ENCODE measurements at regions not wholly inside any gene's neighbourhood (a gene's known extent, or its start where the extent isn't known, plus 50 kb on each side); places are given as distances from the start of the nearest gene placed in this dataset.
"Not testable (repeated sequence)": the region's sequence is repeated elsewhere in the genome, so short reads cannot be mapped to it uniquely, and the experiment has no call there.

DNA sequence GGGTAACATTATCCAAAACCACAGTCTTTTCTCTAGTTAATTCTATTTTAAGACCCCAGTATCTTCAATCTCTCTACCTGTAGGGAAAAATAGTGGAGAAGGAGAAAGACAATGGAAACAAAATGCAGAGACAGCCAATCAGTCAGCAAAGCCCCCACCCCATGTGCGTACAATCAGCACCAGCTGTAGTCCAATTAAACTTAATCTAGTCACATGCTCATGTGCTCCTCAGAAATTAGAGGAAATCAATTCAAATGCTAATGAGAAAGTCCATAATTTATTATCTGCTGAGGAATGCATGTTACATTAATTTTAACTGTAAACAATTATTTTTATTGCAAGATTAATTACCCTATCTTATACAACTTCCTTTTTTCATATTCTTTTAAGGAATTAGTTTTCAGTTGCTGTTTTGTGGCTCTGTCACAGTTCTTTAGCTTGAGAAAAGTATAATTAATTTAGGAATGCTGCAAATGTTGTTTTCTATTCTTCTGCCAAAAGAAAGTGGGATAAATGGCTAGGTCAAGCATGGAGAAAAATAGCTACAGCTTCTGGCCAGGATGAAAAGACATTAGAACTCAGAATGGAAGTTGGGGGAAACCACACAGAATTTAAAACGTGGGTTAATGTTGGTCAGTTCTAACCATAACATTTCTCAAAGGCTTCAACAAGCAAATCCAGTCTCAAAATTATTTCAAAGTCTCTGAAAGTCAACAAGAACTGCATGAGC lies 232.4 kb upstream of the HNRNPA3 start:
- no peak for DNase-seq

DNA sequence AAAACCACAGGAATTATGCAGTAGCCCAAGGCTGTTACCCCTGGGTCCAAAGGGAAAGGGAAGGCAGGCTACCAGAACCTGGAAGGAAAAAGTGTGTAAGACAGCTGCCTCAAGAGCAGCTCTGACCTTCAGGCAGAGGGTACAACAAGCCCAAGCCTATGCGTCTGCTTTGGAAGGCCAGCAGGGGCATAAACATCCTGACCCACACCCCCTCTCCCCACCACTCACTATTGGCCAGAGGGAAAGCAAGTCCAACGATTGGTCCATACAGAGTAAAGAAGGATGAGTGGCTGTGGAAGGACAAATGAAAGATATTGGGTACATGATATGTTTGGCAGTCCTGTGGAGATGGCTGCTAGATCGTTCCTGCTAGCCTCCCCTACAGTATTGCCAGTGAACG lies 227.6 kb upstream of the HNRNPA3 start:
- DNase-seq = no peak

DNA sequence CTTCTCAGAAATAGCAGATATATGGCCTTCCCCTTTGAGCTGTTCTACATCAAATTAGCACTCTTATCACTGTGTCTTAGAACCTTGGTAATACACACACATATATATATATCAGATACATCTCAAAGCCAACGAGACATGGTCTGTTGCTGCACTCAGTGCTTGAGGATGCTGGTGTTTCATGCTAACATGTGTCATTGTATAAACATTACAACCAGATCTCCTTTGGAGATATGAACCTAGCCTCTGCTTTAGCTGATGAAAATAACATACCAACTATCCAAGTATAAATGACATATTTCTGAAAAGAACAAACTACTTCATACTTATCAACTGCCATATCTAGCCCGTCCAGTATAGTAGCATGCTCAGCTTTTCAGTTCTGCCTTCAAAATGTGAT lies 226.7 kb upstream of the HNRNPA3 start:
- no peak for DNase-seq

DNA sequence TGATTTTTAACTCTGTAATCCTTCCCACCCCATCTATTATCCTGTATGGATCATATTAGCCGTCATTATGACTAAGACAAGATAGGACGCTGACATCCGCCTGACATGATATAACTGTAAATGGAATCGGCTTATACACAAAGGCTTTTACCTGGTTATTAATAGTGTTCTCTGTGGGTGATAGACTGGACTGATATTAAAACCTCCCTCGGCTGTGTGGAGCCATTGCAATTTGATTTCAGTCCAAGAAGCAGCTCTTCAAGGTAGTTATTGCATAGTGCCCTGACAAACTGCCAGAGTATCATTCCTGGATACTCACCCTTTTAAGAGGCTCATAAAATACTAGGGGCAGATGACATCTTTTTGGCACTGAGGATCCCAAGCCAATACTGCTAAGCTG lies 226.1 kb upstream of the HNRNPA3 start:
- DNase-seq = no peak

DNA sequence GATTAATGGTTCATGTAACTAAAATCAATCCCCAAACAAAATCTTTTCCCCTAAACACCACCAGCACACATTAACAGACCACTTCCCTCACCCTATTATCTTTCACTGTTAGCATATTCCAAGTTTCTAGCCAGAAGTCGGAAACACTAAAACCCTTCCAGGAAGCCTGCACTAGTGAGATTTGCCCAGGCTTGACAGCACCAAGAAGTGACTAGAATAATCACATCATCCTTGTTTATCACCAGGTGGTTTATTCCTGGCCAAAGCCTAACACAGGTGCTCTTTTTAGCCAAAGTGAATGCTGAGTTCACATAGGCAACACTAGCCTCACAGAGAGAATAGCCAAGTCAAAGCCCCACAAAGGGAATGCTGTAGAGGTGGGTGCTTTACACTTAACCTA lies 221.2 kb upstream of the HNRNPA3 start:
- DNase-seq = no peak

DNA sequence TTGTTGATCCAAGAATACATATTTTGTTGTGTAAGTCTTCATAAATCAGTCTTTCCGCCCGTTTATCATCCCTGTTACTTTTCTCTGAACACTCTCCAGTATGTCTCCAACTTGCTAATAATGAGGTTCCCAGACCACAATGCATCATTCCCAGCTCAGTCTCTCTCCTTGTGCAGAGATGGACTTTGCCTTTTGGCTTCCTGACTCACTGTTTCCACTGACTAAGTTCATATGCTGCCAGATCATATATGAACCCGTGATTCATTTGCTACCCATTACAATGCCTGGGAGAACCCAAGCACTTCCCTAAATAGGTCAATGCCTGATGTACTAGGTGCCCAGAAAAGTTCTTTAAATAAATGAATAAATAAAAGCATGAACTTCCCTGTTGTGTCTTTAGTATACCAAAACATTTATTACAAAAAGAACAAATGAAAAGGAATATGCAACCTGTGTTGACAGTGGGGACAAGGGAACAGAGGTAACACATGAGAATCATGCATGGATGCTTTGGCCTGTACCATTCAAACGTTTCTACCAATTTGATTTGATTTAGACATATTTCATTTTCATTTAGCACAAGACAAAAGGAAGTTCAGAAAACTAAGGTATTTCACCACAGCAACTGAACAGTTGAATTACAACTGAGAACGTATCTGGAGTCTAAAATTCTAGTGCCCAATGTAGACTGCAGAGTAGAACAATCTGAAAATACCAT lies 215.4 kb upstream of the HNRNPA3 start:
- DNase-seq = peak; percentile 66

DNA sequence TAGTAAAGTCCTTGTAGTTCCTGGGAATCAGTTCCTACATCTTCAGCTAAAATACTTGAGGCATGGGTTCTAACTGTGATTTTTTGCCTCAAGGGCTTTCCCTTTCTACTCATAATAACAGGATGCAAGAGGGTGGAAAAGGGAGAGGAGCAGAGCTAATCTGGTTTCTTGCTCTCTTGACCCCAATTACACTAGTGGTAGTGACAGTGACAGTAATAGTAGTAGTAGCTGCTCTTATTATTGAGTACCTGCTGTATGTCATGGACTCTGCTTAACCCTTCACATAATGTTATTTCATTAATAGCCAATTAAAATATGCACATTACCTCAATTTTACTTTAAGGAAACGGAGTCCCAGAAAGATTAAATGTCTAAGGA lies 214.8 kb upstream of the HNRNPA3 start:
- DNase-seq = no peak

DNA sequence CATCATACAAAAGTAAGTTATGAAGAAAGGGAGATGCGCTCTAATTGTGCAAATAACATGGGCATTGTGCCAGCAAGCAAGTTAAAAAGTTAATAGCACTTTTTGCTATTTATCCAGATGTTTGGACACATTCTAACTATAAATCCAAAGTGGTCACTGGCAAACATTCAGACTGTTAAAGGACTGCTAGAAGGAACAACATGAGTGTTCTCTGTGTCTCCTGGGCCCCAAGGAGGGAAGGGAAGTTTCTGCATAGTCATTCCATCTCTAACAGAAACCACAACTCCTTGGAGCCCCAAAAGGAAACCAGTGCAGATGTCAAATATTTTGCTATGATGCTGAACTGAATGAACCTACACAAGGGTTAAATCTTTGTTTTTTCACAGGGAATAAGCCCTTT lies 213.3 kb upstream of the HNRNPA3 start:
- DNase-seq = peak; percentile 51

DNA sequence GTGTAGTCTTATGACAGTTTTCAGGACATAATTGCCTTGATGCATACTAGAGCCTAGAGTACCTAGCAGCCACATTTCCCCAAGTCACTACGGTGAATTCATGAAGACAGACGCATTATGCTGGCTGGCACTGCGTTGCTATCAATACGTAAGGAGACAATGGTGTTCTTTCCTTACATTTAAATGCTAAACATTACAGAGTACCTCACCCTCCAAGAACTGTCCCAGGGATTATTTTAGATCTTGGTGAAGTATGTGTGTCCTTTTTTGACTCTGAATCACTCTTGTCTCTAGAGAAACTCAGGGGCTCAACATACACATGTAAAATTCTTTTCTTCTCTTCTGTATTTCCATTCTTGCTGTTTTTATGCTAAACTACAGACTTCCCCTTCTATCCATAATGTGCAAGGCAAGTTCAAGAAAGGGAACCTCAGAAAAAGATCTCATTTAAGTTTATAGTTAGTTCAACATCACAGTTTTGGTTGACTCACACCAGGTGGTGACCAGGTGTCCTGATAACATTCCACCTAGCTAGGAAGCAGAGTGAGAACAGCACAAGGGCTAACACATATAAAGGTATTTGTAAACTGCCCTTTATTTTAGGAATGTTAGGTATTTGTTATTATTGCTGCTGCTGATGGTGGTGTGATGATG lies 212.4 kb upstream of the HNRNPA3 start:
- no peak for DNase-seq

DNA sequence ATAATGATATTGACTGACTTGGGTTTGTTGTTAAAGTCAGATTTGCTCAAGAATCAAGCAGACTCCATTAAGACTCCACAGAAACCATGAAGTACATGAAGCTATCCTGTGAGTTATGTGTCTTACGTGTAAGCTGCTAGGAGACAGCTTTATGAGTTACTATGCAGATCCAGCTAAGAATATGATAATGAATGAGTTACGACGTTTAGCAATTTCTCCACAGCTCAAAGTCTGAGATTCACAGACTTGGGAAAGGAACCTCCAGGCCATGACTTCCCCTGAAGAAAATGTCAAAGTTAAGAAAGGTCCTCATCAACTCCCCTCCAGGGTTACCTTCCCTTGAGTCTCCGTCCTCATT lies 211.9 kb upstream of the HNRNPA3 start:
- DNase-seq = no peak

DNA sequence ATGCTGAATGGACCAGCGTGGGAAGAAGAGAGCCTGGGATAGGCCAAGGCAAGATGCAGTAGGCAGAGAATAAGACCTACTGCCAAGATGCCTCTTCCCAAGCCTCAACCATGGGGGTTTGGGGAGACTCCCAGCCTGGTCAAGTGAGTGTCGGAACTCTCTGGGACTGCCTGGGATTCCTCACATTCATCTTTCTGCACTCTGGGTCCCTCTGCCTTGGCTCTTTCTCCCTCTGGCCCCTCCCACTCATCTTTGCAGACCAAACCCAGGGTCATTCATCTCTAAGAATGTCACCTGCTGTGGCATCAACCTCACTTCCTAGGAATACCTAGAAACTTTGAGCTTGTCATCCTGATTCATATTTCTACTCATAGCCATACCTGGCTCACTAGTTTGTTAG lies 211.3 kb upstream of the HNRNPA3 start:
- no peak for DNase-seq

DNA sequence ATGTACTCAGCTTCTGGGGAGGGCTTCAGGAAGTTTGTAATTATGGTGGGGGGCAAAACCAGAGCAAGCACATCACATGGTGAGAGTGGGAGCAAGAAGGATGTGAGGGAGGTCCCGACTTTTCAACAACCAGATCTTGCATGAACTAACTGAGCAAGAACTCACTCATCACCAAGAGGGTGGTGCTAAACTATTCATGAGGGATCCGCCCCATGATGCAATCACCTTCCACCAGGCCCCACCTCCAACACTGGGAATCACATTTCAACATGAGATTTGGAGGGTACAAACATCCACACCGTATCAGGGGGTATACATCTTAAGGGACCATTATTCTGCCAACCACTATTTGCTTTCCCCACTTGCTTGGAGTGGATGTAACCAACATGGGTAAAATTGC lies 209.6 kb upstream of the HNRNPA3 start:
- no peak for DNase-seq

DNA sequence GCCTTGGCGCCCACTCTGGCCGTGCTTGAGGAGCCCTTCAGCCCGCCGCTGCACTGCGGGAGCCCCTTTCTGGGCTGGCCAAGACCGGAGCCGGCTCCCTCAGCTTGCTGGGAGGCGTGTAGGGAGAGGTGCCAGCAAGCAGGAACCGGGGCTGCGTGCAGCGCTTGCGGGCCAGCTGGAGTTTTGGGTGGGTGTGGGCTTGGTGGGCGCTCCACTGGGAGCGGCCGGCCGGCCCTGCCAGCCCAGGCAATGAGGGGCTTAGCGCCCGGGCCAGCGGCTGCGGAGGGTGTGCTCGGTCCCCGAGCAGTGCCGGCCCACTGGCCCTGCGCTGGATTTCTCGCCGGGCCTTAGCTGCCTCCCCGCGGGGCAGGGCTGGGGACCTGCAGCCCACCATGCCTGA lies 204.9 kb upstream of the HNRNPA3 start:
- DNase-seq = not testable (repeated sequence)

DNA sequence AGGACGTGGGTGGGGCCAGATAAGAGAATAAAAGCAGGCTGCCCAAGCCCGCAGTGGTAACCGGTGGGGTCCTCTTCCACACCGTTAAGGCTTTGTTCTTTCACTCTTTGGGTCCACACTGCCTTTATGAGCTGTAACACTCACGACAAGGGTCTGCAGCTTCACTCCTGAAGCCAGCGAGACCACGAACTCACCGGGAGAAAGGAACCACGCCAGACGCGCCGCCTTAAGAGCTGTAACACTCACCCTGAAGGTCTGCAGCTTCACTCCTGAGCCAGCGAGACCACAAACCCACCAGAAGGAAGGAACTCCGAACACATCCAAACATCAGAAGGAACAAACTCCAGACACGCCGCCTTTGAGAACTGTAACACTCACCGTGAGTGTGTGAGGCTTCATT lies 203.9 kb upstream of the HNRNPA3 start:
- not testable (repeated sequence) for DNase-seq

DNA sequence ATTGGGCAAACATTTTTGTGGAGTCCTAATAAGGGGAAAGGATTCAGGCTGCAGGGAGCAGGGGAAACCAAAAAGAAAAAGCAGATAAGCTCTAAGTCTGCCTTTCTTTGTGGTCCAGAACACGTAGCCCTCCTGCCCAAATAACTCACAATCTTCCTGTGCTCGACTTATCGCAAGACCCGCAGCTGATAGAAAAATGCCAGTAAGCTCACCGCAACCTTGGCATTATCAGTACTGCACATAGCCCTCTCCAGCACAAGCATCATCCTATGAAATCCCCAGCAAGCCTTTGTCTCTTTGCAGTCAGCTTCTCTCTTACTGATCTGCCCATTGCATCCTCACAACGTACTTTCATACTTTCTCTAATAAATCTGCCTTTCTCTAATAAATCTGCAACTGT lies 202.4 kb upstream of the HNRNPA3 start:
- no peak for DNase-seq

DNA sequence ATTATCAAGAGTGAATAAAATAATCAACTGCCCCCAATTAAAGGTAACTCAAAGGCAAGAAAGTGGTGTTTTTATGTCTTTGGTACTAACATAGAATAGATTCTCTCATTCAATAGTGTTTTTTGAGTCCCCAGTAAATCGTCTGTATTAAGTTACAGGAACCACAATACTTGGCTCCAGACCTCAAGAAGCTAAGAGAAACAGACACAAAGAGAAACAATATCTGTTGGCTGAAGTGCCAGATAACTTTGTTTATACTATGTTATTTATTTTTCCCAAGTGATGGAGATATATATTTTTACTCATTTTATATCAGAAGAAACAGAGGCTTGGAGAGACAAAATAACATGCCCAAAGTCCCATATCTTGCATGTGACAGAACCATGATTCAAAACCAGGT lies 201.7 kb upstream of the HNRNPA3 start:
- DNase-seq = peak; percentile 13

DNA sequence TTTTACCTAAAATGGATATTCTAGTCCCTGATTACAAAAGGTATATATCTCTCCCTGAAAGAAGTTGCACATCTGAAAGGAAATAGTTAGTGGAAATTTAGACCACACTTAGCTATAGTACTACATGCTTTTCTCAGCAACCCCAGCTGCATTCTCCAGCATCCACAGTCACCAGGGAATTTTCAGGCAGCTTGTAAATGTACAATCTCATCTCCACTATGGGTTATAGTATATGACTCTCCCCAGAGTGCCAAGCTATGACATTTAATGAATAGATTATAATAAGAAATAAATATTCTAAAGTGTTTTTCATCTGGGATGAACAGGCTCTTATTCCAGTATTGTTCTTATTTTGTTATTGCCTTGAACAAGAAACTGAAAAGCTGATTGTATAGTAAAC lies 197.6 kb upstream of the HNRNPA3 start:
- peak; percentile 19 for DNase-seq

DNA sequence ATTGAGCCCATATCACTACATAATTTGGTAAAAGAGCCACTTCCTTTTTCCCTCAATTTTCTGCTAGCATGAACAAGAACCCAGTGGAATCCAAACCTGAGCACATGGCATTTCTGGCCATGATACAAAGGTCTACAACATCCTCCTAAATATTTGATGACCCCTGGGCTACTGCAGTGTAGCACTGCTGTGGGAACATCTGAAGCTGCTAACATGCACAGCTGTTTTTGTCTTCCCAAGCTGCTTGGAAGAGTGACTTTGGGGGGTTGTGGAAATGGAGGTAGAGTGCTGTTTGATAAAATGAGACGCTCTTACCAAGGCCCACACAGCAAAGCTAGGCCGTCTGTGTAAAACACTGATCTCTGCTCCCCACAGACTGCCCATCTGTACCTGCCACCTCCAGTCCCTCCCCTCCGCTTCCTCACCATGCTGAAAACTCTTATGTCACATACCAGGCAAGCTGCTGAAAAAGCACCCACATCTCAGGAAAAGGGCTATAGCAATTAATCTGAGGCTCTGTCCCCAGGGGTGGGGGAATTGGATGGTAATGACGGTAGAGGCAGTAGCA lies 197.2 kb upstream of the HNRNPA3 start:
- DNase-seq = no peak

DNA sequence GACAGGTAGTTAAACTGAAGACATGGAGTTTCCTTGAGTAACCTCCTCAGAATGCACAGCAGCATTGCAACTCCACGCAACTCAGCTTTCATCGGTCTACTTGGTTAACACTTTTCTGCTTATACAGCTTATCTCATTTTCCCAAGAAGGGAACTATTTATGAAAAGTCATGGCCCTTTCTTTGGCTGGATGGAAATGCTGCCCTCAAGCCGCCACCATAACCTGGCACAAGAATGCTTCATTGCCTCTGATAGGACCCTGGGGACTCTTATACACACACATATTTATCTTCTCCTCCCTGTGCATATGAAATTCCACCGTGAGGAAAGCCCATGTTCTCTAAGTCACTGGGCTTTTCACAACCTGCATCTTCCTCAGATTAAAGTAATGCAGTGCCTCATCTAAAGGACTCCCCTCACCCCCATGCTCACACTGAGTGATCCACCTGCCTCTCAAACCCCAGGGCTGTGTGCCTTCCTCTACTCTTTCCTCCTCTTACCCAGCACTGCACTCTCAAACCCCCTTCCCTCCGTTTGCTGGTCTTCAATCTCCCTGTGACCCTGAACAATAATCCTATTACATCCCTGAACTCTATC lies 192.0 kb upstream of the HNRNPA3 start:
- no peak for DNase-seq

DNA sequence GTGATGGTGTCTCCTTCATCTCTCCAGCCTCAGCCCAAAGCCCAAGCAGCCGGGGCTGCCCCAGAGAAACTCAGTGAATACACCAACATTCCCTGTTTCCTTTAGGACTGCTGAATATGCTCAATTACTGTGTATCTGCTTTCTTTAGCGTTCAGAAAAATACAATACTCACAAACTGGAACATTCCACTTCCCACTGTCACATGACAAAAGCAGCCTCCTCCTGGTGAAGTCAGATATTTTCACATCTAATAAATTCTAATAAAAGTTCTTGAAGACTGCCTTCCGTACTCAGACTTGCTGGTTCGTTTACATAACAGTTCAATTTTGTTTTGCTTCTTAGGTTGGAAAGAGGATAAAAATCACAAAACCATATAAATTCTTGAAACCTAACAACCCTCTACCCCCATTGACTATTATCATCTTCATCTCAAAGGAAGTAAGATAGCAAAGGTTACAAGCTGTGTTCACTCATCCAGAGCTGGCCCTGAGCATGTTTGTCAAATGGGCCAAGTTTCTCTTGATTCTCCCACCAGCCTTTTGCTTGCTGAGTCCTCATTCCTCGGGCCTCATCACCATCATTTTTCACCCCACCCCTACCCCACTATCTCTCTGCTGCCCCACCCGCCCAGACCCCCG lies 190.8 kb upstream of the HNRNPA3 start:
- no peak for DNase-seq

DNA sequence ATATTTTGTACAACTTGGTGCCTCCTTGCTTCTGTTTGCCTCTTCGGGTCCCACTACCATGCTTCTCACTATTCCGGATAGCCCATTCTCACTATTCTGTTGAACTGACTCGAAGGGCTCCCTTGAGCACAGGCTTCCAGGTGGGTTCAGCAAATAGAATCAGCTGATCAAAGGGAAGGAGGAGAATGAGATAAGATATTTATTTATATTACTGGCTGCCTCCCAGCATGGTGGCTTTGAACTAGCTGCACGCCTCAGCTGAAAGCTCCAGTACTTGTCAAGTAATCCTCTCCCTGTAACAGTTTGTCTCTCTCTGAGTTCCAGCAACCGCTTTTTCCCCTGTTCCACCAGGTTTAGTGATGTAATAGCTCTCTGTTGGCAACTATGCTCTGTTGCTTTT lies 187.8 kb upstream of the HNRNPA3 start:
- DNase-seq = no peak

DNA sequence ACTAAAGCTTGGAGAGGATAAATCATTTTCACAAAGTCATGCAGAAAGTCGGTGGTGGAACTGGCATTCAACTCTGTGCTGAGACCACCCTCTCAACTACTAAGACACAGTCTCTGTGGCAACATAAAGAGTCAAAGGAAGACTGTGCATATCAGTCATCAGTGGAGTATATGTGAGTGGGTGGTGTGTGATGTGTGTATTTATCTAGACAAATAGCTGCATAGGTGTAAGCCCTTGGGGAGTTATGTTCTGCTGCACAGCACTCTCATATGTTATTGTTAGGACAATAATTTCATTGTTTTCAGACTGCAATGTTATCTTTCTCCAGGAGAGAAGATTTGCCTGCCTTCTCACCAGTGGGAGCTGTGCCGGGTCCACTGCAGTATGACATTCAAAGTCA lies 186.3 kb upstream of the HNRNPA3 start:
- DNase-seq = no peak

DNA sequence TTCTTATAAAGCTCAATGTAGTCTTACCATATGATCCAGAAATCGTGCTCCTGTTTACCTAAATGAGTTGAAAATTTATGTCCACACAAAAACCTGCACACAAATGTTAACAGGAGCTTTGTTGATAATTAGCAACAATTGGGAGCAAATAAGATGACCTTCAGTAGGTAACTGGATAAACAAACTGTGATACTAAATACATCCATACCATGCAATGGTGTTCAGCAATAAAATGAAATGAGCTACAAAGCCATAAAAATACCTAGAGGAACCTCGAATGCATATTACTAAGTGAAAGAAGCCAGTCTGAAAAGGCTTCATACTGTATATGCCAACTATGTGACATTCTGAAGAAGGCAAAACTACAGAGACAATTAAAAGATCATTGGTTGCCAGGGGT lies 185.6 kb upstream of the HNRNPA3 start:
- DNase-seq = no peak

Measured in skin of body (tissue), 1 donor.